ENCODE measurements at regions not wholly inside any gene's neighbourhood (a gene's known extent, or its start where the extent isn't known, plus 50 kb on each side); places are given as distances from the start of the nearest gene placed in this dataset.

GRCh38 chr21:16533692-16534407 is 804.1 kb downstream of the USP25 start:
- Histone ChIP-seq H3K9ac (ENCODE audit: insufficient read length) (peak overlapping the region; percentile 85), H3K4me3 (peak overlapping the region; percentile 91), H3K36me3 (ENCODE audit: insufficient read depth, low read length) (0 out of 2 replicates have a peak, but pooled peaks cover 5% of the 10 kb centered on the region), H3K9me3 (ENCODE audit: low read depth, low read length) (peaks cover 6% of the 10 kb centered on the region; the same call in 1 of the 2 replicates), H3K27ac (peak overlapping the region; percentile 95)
- TF ChIP-seq FOXP2 (optimal IDR thresholded peaks at IDR 0.05; ENCODE audit: control extremely low read depth, extremely low read length, insufficient read depth): no peak
- TF ChIP-seq EZH2 (IDR thresholded peaks at IDR 0.05): no peak
- no peak for TF ChIP-seq POLR2AphosphoS5 (IDR thresholded peaks at IDR 0.05; ENCODE audit: borderline replicate concordance, low read depth, low read length)
- DNase-seq (ENCODE audit: low read depth, low spot score): no peak

GRCh38 chr21:16534408-16535101 is 804.8 kb downstream of the USP25 start:
- TF ChIP-seq POLR2AphosphoS5 (IDR thresholded peaks at IDR 0.05; ENCODE audit: borderline replicate concordance, low read depth, low read length): no peak
- no peak for TF ChIP-seq FOXP2 (optimal IDR thresholded peaks at IDR 0.05; ENCODE audit: control extremely low read depth, extremely low read length, insufficient read depth)
- H3K27ac ChIP-seq: peak overlapping the region; percentile 95
- peaks cover 6% of the 10 kb centered on the region; the same call in 1 of the 2 replicates for H3K9me3 ChIP-seq (ENCODE audit: low read depth, low read length)
- H3K4me3 ChIP-seq: peak overlapping the region; percentile 91
- no peak for DNase-seq (ENCODE audit: low read depth, low spot score)
- peaks cover 7% of the 10 kb centered on the region for H3K36me3 ChIP-seq (ENCODE audit: insufficient read depth, low read length)
- peak overlapping the region; percentile 85 for H3K9ac ChIP-seq (ENCODE audit: insufficient read length)

- Histone ChIP-seq H3K9me3 (ENCODE audit: low read depth, low read length) (peaks cover 6% of the 10 kb centered on the region; the same call in 1 of the 2 replicates), H3K4me3 (peak overlapping the region; percentile 91), H3K36me3 (ENCODE audit: insufficient read depth, low read length) (peaks cover 12% of the 10 kb centered on the region), H3K27ac (peak overlapping the region; percentile 95), H3K9ac (ENCODE audit: insufficient read length) (peak overlapping the region; percentile 85)
- TF ChIP-seq EZH2 (IDR thresholded peaks at IDR 0.05): no peak
- TF ChIP-seq POLR2AphosphoS5 (IDR thresholded peaks at IDR 0.05; ENCODE audit: borderline replicate concordance, low read depth, low read length): peak; percentile 18; the same call in 1 of the 2 replicates
- DNase-seq (ENCODE audit: low read depth, low spot score): no peak
Observed at GRCh38 chr21:16535102-16535422, 805.3 kb downstream of the USP25 start.

- peak overlapping the region; percentile 91 for H3K4me3 ChIP-seq
- TF ChIP-seq EZH2 (IDR thresholded peaks at IDR 0.05): no peak
- TF ChIP-seq FOXP2 (optimal IDR thresholded peaks at IDR 0.05; ENCODE audit: control extremely low read depth, extremely low read length, insufficient read depth): no peak
- no peak for TF ChIP-seq POLR2AphosphoS5 (IDR thresholded peaks at IDR 0.05; ENCODE audit: borderline replicate concordance, low read depth, low read length)
- H3K36me3 ChIP-seq (ENCODE audit: insufficient read depth, low read length): peaks cover 15% of the 10 kb centered on the region
- no peak for DNase-seq (ENCODE audit: low read depth, low spot score)
- H3K9ac ChIP-seq (ENCODE audit: insufficient read length): peak overlapping the region; percentile 85
- H3K27ac ChIP-seq: peak overlapping the region; percentile 95
- H3K9me3 ChIP-seq (ENCODE audit: low read depth, low read length): peaks cover 3% of the 10 kb centered on the region; the same call in 1 of the 2 replicates
Observed at GRCh38 chr21:16535626-16536025, 805.8 kb downstream of the USP25 start.

- no peaks in the 10 kb centered on the region for H3K9me3 ChIP-seq (ENCODE audit: low read depth, low read length)
- H3K36me3 ChIP-seq (ENCODE audit: insufficient read depth, low read length): peaks cover 17% of the 10 kb centered on the region
- H3K9ac ChIP-seq (ENCODE audit: insufficient read length): peak overlapping the region; percentile 85
- no peak for TF ChIP-seq FOXP2 (optimal IDR thresholded peaks at IDR 0.05; ENCODE audit: control extremely low read depth, extremely low read length, insufficient read depth)
- no peak for TF ChIP-seq EZH2 (IDR thresholded peaks at IDR 0.05)
- no peak for TF ChIP-seq POLR2AphosphoS5 (IDR thresholded peaks at IDR 0.05; ENCODE audit: borderline replicate concordance, low read depth, low read length)
- DNase-seq (ENCODE audit: low read depth, low spot score): no peak
- H3K27ac ChIP-seq: peak overlapping the region; percentile 95
- H3K4me3 ChIP-seq: peak overlapping the region; percentile 91
Observed at GRCh38 chr21:16536140-16536539, 806.4 kb downstream of the USP25 start.

GRCh38 chr21:16536643-16537434 is 807.1 kb downstream of the USP25 start:
- no peak for DNase-seq (ENCODE audit: low read depth, low spot score)

GRCh38 chr21:16537501-16537900 is 807.7 kb downstream of the USP25 start:
- H3K9ac ChIP-seq (ENCODE audit: insufficient read length): peak overlapping the region; percentile 85
- no peak for TF ChIP-seq POLR2AphosphoS5 (IDR thresholded peaks at IDR 0.05; ENCODE audit: borderline replicate concordance, low read depth, low read length)
- peaks cover 16% of the 10 kb centered on the region for H3K36me3 ChIP-seq (ENCODE audit: insufficient read depth, low read length)
- 0 out of 2 replicates have a peak, but pooled peaks cover 2% of the 10 kb centered on the region for H3K9me3 ChIP-seq (ENCODE audit: low read depth, low read length)
- DNase-seq (ENCODE audit: low read depth, low spot score): no peak
- peak overlapping the region; percentile 95 for H3K27ac ChIP-seq
- H3K4me3 ChIP-seq: peak overlapping the region; percentile 91

More at GRCh38 chr21:16536643-16537434, 807.1 kb downstream of the USP25 start:
- H3K4me3 ChIP-seq: peak overlapping the region; percentile 91
- peaks cover 16% of the 10 kb centered on the region for H3K36me3 ChIP-seq (ENCODE audit: insufficient read depth, low read length)
- no peak for TF ChIP-seq EZH2 (IDR thresholded peaks at IDR 0.05)
- 0 out of 2 replicates have a peak, but pooled peaks cover 2% of the 10 kb centered on the region for H3K9me3 ChIP-seq (ENCODE audit: low read depth, low read length)
- H3K9ac ChIP-seq (ENCODE audit: insufficient read length): peak overlapping the region; percentile 85
- peak overlapping the region; percentile 95 for H3K27ac ChIP-seq

GRCh38 chr21:16538405-16538804 is 808.6 kb downstream of the USP25 start:
- no peak for DNase-seq (ENCODE audit: low read depth, low spot score)
- H3K9ac ChIP-seq (ENCODE audit: insufficient read length): peak overlapping the region; percentile 85
- H3K36me3 ChIP-seq (ENCODE audit: insufficient read depth, low read length): peaks cover 16% of the 10 kb centered on the region
- H3K4me3 ChIP-seq: peak overlapping the region; percentile 91
- TF ChIP-seq POLR2AphosphoS5 (IDR thresholded peaks at IDR 0.05; ENCODE audit: borderline replicate concordance, low read depth, low read length) (no peak), FOXP2 (optimal IDR thresholded peaks at IDR 0.05; ENCODE audit: control extremely low read depth, extremely low read length, insufficient read depth) (no peak)
- 0 out of 2 replicates have a peak, but pooled peaks cover 2% of the 10 kb centered on the region for H3K9me3 ChIP-seq (ENCODE audit: low read depth, low read length)
- H3K27ac ChIP-seq: peak overlapping the region; percentile 95

All from SK-N-MC (cell line).